ENCODE measurements at regions not wholly inside any gene's neighbourhood (a gene's known extent, or its start where the extent isn't known, plus 50 kb on each side); places are given as distances from the start of the nearest gene placed in this dataset.

- Histone ChIP-seq H3K27ac (ENCODE audit: low read depth) (no peak overlapping the region), H4K20me1 (replicated peaks; ENCODE audit: insufficient read depth) (no peaks in the 10 kb centered on the region), H3K4me2 (no peak overlapping the region), H3K9me2 (ENCODE audit: insufficient read depth) (no peaks in the 10 kb centered on the region; the same call in 1 of the 2 replicates), H3K79me2 (replicated peaks; ENCODE audit: insufficient read depth) (no peaks in the 10 kb centered on the region), H2AFZ (no peak overlapping the region), H3K4me1 (ENCODE audit: insufficient read depth) (no peaks in the 10 kb centered on the region), H3K36me3 (ENCODE audit: insufficient read depth) (no peaks in the 10 kb centered on the region), H3K27me3 (ENCODE audit: insufficient read depth) (no peaks in the 10 kb centered on the region), H3K4me3 (no peak overlapping the region), H3F3A (replicated peaks; ENCODE audit: low read depth) (no peaks in the 10 kb centered on the region)
- ATAC-seq: no peak
- H3K36me3 Mint-ChIP-seq (ENCODE audit: low read depth): no peaks in the 10 kb centered on the region
- no peaks in the 10 kb centered on the region; the same call in 2 of the 3 replicates for H3K9me3 Mint-ChIP-seq
- TF ChIP-seq ZNF114 (CRISPR knock-in tag; IDR thresholded peaks at IDR 0.05) (no peak), STAT1 (IDR thresholded peaks at IDR 0.05; ENCODE audit: unreplicated experiment) (no peak), CREB1 (CRISPR knock-in tag; IDR thresholded peaks at IDR 0.05; ENCODE audit: low read depth) (no peak), JUNB (IDR thresholded peaks at IDR 0.05; ENCODE audit: unreplicated experiment) (no peak), POLR2AphosphoS5 (IDR thresholded peaks at IDR 0.05; ENCODE audit: low read depth) (no peak), REST (IDR thresholded peaks at IDR 0.05; ENCODE audit: unreplicated experiment) (no peak)
- no peak overlapping the region for H3K4me3 Mint-ChIP-seq
- H3K4me1 Mint-ChIP-seq: no peaks in the 10 kb centered on the region
- DNase-seq (ENCODE audit: low spot score): no peak
- no peak overlapping the region for H3K27ac Mint-ChIP-seq
- H3K27me3 Mint-ChIP-seq (ENCODE audit: insufficient read depth, low read depth, poor library complexity): no peaks in the 10 kb centered on the region
Measured at GRCh38 chr3:88707837-88708236, 399.6 kb upstream of the EPHA3 start.

- Histone ChIP-seq H3K27me3 (ENCODE audit: insufficient read depth) (no peaks in the 10 kb centered on the region), H3K36me3 (ENCODE audit: insufficient read depth) (no peaks in the 10 kb centered on the region), H2AFZ (no peak overlapping the region), H3K4me2 (no peak overlapping the region), H3F3A (replicated peaks; ENCODE audit: low read depth) (no peaks in the 10 kb centered on the region), H3K27ac (ENCODE audit: low read depth) (no peak overlapping the region), H4K20me1 (replicated peaks; ENCODE audit: insufficient read depth) (no peaks in the 10 kb centered on the region), H3K79me2 (replicated peaks; ENCODE audit: insufficient read depth) (no peaks in the 10 kb centered on the region), H3K4me1 (ENCODE audit: insufficient read depth) (no peaks in the 10 kb centered on the region), H3K4me3 (no peak overlapping the region), H3K9me2 (ENCODE audit: insufficient read depth) (peaks cover 3% of the 10 kb centered on the region; the same call in 1 of the 2 replicates)
- H3K4me3 Mint-ChIP-seq: no peak overlapping the region
- ATAC-seq (no peak), DNase-seq (ENCODE audit: low spot score) (no peak)
- no peaks in the 10 kb centered on the region; the same call in 2 of the 3 replicates for H3K9me3 Mint-ChIP-seq
- H3K4me1 Mint-ChIP-seq: no peaks in the 10 kb centered on the region
- no peaks in the 10 kb centered on the region for H3K27me3 Mint-ChIP-seq (ENCODE audit: insufficient read depth, low read depth, poor library complexity)
- H3K36me3 Mint-ChIP-seq (ENCODE audit: low read depth): no peaks in the 10 kb centered on the region
- TF ChIP-seq ETS1 (IDR thresholded peaks at IDR 0.05) (no peak), ZNF462 (CRISPR knock-in tag; IDR thresholded peaks at IDR 0.05) (no peak), NANOG (IDR thresholded peaks at IDR 0.05; ENCODE audit: borderline replicate concordance) (no peak), ZNF114 (CRISPR knock-in tag; IDR thresholded peaks at IDR 0.05) (no peak), EZH2 (IDR thresholded peaks at IDR 0.05; ENCODE audit: low read depth, unreplicated experiment) (no peak), JUNB (IDR thresholded peaks at IDR 0.05; ENCODE audit: unreplicated experiment) (no peak), EZH2phosphoT487 (IDR thresholded peaks at IDR 0.05; ENCODE audit: unreplicated experiment) (no peak), STAT1 (IDR thresholded peaks at IDR 0.05; ENCODE audit: unreplicated experiment) (no peak)
- H3K27ac Mint-ChIP-seq: no peak overlapping the region
Measured at GRCh38 chr3:88712552-88712951, 394.9 kb upstream of the EPHA3 start.

Measured in GM23338 (cell line).